ENCODE measurements at regions not wholly inside any gene's neighbourhood (a gene's known extent, or its start where the extent isn't known, plus 50 kb on each side); places are given as distances from the start of the nearest gene placed in this dataset.

DNA sequence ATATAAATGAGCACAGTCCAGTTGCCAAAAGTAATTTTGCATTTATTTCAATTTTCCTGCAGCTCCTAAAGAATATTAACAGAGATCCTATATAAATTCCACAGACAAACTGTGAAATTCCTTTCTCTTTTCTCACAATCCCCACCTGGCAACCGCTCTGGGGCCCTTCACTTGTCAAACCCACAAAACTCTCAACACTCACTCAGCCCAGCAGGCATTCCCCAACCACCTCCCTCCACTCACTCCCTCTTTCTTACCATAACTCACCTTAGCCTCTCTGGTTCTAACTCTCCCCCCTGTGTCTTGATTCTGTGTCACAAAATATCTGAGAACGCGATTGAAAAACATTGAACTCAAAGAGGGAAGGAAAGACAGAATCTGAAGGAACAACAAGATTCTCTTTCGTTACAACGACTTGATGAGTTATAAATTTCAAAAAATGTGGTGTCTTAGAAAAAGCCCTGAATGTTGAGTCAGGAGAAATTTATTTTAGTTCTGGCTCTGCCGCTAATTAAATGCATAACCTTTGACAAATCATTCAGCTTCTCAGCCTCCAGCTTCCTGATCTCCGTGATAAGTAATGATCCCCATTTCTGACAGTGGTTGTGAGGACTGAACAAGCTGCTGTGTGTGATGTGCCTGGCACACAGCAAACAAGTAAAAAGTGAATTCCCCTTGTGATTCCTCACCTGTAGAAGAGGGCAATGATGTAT is 87.9 kb downstream of the UNC5CL start:
- H3K4me1 Mint-ChIP-seq, result peaks cover 35% of the 10 kb centered on the region
- H3K9me3 Mint-ChIP-seq, result no peaks in the 10 kb centered on the region
- peaks cover 8% of the 10 kb centered on the region for H3K27me3 Mint-ChIP-seq (ENCODE audit: low read depth)
- H3K4me3 Mint-ChIP-seq, result no peak overlapping the region
- H3K27ac Mint-ChIP-seq, result no peak overlapping the region
- no peaks in the 10 kb centered on the region for H3K36me3 Mint-ChIP-seq (ENCODE audit: low read depth)
- TF ChIP-seq CTCF (IDR thresholded peaks at IDR 0.05; ENCODE audit: unreplicated experiment in 3 of 3), result no peak

GRCh38 chr6:40948570-40948969 is 90.5 kb downstream of the UNC5CL start:
- Mint-ChIP-seq H3K27me3 (ENCODE audit: low read depth) (peaks cover 8% of the 10 kb centered on the region), H3K27ac (no peak overlapping the region), H3K4me1 (peaks cover 18% of the 10 kb centered on the region), H3K9me3 (no peaks in the 10 kb centered on the region), H3K36me3 (ENCODE audit: low read depth) (no peaks in the 10 kb centered on the region), H3K4me3 (no peak overlapping the region)
- no peak for TF ChIP-seq CTCF (IDR thresholded peaks at IDR 0.05; ENCODE audit: unreplicated experiment in 3 of 3)

DNA sequence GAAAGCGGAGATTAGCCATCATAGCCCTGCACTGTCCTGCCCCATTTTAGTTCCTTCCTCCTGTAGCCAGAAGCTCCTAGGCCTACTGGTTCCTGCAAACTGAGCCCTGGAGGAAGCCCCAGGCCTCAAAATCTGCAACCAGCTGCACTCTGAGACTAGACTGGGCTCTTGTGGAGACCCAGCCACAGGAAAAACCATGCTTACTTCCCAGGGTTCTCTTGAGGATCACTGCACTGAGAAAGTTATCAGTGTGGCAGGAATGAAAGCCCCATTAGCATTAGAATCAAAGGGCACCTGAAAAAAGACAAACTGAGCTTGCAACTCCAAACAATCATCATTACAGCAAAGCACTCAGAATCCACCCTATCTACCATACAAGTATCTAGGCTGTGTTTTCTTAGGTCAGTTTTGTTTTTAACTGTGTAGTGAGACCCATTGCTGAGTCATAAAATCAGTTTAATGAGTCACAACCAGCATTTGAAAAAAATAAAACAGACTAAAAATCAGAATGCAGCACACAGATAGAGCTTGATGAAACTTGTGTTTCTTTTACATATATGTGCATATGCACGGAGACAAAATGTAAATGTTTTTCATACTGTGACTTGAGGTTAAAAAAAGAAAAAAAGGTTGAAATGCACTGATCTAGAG is 91.0 kb downstream of the UNC5CL start:
- H3K4me3 Mint-ChIP-seq, result no peak overlapping the region
- peaks cover 13% of the 10 kb centered on the region for H3K4me1 Mint-ChIP-seq
- H3K9me3 Mint-ChIP-seq, result no peaks in the 10 kb centered on the region
- H3K27me3 Mint-ChIP-seq (ENCODE audit: low read depth), result peaks cover 8% of the 10 kb centered on the region
- no peak for TF ChIP-seq CTCF (IDR thresholded peaks at IDR 0.05; ENCODE audit: unreplicated experiment in 3 of 3)
- no peaks in the 10 kb centered on the region for H3K36me3 Mint-ChIP-seq (ENCODE audit: low read depth)
- no peak overlapping the region for H3K27ac Mint-ChIP-seq

DNA sequence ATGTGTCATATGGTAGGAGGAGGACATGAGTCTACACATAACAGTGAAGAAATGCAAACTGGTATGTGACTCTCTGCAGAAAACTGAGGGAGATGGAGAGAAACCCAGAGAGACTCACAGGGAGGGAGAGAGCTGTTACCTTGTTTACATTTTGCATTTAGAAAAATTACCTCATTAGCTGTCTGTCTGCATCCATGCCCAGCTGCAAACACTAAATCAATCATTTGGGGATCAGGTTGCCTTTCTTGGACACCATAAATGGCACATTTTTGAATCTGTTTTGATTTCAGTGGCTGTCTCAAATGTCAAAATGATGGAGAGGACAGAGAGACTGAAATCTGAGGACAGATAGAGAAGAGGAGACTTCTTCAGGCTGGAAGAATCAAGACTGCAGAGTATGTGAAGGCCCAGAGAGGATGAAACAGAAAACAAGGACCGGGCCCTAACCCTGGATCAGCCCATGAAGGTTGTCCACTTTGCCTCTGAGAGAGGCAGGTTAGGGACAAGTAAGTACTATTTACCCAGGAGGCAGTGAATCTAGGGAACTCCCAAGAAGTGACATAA is 92.2 kb downstream of the UNC5CL start:
- H3K36me3 Mint-ChIP-seq (ENCODE audit: low read depth), result no peaks in the 10 kb centered on the region
- no peak overlapping the region for H3K4me3 Mint-ChIP-seq
- H3K4me1 Mint-ChIP-seq, result peaks cover 12% of the 10 kb centered on the region
- H3K9me3 Mint-ChIP-seq, result peaks cover 2% of the 10 kb centered on the region
- H3K27me3 Mint-ChIP-seq (ENCODE audit: low read depth), result peaks cover 8% of the 10 kb centered on the region
- H3K27ac Mint-ChIP-seq, result no peak overlapping the region
- no peak for TF ChIP-seq CTCF (IDR thresholded peaks at IDR 0.05; ENCODE audit: unreplicated experiment in 3 of 3)

- peaks cover 15% of the 10 kb centered on the region for H3K9me3 Mint-ChIP-seq
- H3K27ac Mint-ChIP-seq, result no peak overlapping the region
- H3K36me3 Mint-ChIP-seq (ENCODE audit: low read depth), result no peaks in the 10 kb centered on the region
- H3K27me3 Mint-ChIP-seq (ENCODE audit: low read depth), result peaks cover 10% of the 10 kb centered on the region
- peaks cover 17% of the 10 kb centered on the region for H3K4me1 Mint-ChIP-seq
- H3K4me3 Mint-ChIP-seq, result no peak overlapping the region
- TF ChIP-seq CTCF (IDR thresholded peaks at IDR 0.05; ENCODE audit: unreplicated experiment in 3 of 3), result no peak
These were observed 101.5 kb downstream of the UNC5CL start for GRCh38 chr6:40937491-40937890.
